KMS-11 (cell line): ENCODE measurements at regions not wholly inside any gene's neighbourhood (a gene's known extent, or its start where the extent isn't known, plus 50 kb on each side); places are given as distances from the start of the nearest gene placed in this dataset.

Source experiments
- H2AFZ ChIP-seq: fragments of 200-600 bp; sonication (generic); 2 replicates; pipeline ENCODE4 v1.6.1; 2016; ENCODE audit warnings: antibody characterized with exemption, mixed run types, low read depth
- H3K27ac ChIP-seq: fragments of 200-600 bp; sonication (generic); 2 replicates; pipeline ENCODE4 v1.6.1; 2016; ENCODE audit warnings: mild to moderate bottlenecking, mixed run types
- H3K27me3 ChIP-seq: fragments of 200-600 bp; sonication (generic); 2 replicates; pipeline ENCODE4 v1.6.1; 2017; ENCODE audit warnings: mild to moderate bottlenecking, low read depth, mixed run types, moderate library complexity; ENCODE audit not compliant: insufficient read depth
- H3K36me3 ChIP-seq: fragments of 200-600 bp; sonication (generic); 2 replicates; pipeline ENCODE4 v1.6.1; 2017; ENCODE audit warnings: mild to moderate bottlenecking, mixed run types; ENCODE audit not compliant: insufficient read depth
- H3K4me1 ChIP-seq: fragments of 200-600 bp; sonication (generic); 2 replicates; pipeline ENCODE4 v1.6.1; 2016; ENCODE audit warnings: mild to moderate bottlenecking, low read depth, mixed run types; ENCODE audit not compliant: poor library complexity, severe bottlenecking
- H3K4me2 ChIP-seq: fragments of 200-600 bp; sonication (generic); 2 replicates; pipeline ENCODE4 v1.7.0; 2016; ENCODE audit warnings: mild to moderate bottlenecking, mixed run types
- H3K4me3 ChIP-seq: fragments of 200-600 bp; sonication (generic); IDR thresholded peaks from 2 replicates; pipeline ENCODE4 v1.6.1; 2017; ENCODE audit warnings: low read depth, low read length, mixed read lengths; ENCODE audit not compliant: insufficient read depth
- H3K79me2 ChIP-seq: fragments of 200-600 bp; sonication (generic); 2 replicates; pipeline ENCODE4 v1.6.1; 2016; ENCODE audit warnings: low read depth, mixed run types; ENCODE audit not compliant: insufficient read depth
- H3K9ac ChIP-seq: fragments of 200-600 bp; sonication (generic); 2 replicates; pipeline ENCODE4 v1.6.1; 2016; ENCODE audit warnings: mild to moderate bottlenecking, mixed run types
- H4K20me1 ChIP-seq: fragments of 200-600 bp; sonication (generic); 2 replicates; pipeline ENCODE4 v1.6.1; 2016; ENCODE audit warnings: mild to moderate bottlenecking, mixed run types; ENCODE audit not compliant: insufficient read depth
- CTCF ChIP-seq: fragments of 200-600 bp; sonication (generic); conservative IDR thresholded peaks from 2 replicates; pipeline ENCODE4 v1.6.1; 2017; ENCODE audit warnings: low read depth, mild to moderate bottlenecking, antibody characterized with exemption, low read length, moderate library complexity, mixed read lengths

- Histone ChIP-seq H3K9ac (no peak overlapping the region), H3K4me2 (no peak overlapping the region), H3K4me3 (no peak overlapping the region), H2AFZ (no peak overlapping the region), H3K4me1 (no peaks in the 10 kb centered on the region), H4K20me1 (no peaks in the 10 kb centered on the region), H3K36me3 (no peaks in the 10 kb centered on the region), H3K27me3 (no peaks in the 10 kb centered on the region), H3K79me2 (no peaks in the 10 kb centered on the region), H3K27ac (no peak overlapping the region)
- no peak for TF ChIP-seq CTCF
Measured at GRCh38 chr10:64096941-64097340, 575.7 kb downstream of the REEP3 start.

GRCh38 chr10:64097391-64098122, 576.4 kb downstream of the REEP3 start:
- no peak overlapping the region for H3K9ac ChIP-seq
- H3K36me3 ChIP-seq = no peaks in the 10 kb centered on the region
- no peaks in the 10 kb centered on the region for H3K4me1 ChIP-seq
- no peak for TF ChIP-seq CTCF
- no peaks in the 10 kb centered on the region for H3K79me2 ChIP-seq
- H4K20me1 ChIP-seq = no peaks in the 10 kb centered on the region
- H3K4me3 ChIP-seq = no peak overlapping the region
- no peak overlapping the region for H3K4me2 ChIP-seq
- H3K27ac ChIP-seq = no peak overlapping the region
- no peak overlapping the region for H2AFZ ChIP-seq
- H3K27me3 ChIP-seq = no peaks in the 10 kb centered on the region

GRCh38 chr10:64098994-64099393, 577.8 kb downstream of the REEP3 start:
- H3K4me1 ChIP-seq = no peaks in the 10 kb centered on the region
- H3K9ac ChIP-seq = no peak overlapping the region
- no peak overlapping the region for H3K4me3 ChIP-seq
- H3K27me3 ChIP-seq = no peaks in the 10 kb centered on the region
- no peaks in the 10 kb centered on the region for H4K20me1 ChIP-seq
- no peak for TF ChIP-seq CTCF
- no peaks in the 10 kb centered on the region for H3K79me2 ChIP-seq
- no peak overlapping the region for H2AFZ ChIP-seq
- no peaks in the 10 kb centered on the region for H3K36me3 ChIP-seq
- no peak overlapping the region for H3K4me2 ChIP-seq
- H3K27ac ChIP-seq = no peak overlapping the region

GRCh38 chr10:64101606-64102263, 580.5 kb downstream of the REEP3 start:
- H3K36me3 ChIP-seq = no peaks in the 10 kb centered on the region
- H2AFZ ChIP-seq = no peak overlapping the region
- no peak overlapping the region for H3K4me2 ChIP-seq
- no peak overlapping the region for H3K27ac ChIP-seq
- H3K4me3 ChIP-seq = no peak overlapping the region
- no peaks in the 10 kb centered on the region for H3K4me1 ChIP-seq
- no peak overlapping the region for H3K9ac ChIP-seq
- no peaks in the 10 kb centered on the region for H4K20me1 ChIP-seq
- H3K27me3 ChIP-seq = no peaks in the 10 kb centered on the region
- H3K79me2 ChIP-seq = no peaks in the 10 kb centered on the region
- no peak for TF ChIP-seq CTCF
